ENCODE measurements at regions not wholly inside any gene's neighbourhood (a gene's known extent, or its start where the extent isn't known, plus 50 kb on each side); places are given as distances from the start of the nearest gene placed in this dataset.

- no peaks in the 10 kb centered on the region for H3K27me3 Mint-ChIP-seq
- no peak overlapping the region for H3K4me3 Mint-ChIP-seq
- DNase-seq = no peak
- peaks cover 36% of the 10 kb centered on the region for H3K4me1 Mint-ChIP-seq (ENCODE audit: low read depth)
- no peaks in the 10 kb centered on the region for H3K9me3 Mint-ChIP-seq
- H3K27ac Mint-ChIP-seq = no peak overlapping the region
- H3K36me3 Mint-ChIP-seq (ENCODE audit: low read depth) = no peaks in the 10 kb centered on the region
These were observed 78.3 kb upstream of the MAP4K4 start for GRCh38 chr2:101619191-101619591.

- Mint-ChIP-seq H3K27ac (no peak overlapping the region), H3K4me1 (ENCODE audit: low read depth) (peaks cover 25% of the 10 kb centered on the region), H3K27me3 (no peaks in the 10 kb centered on the region), H3K4me3 (no peak overlapping the region), H3K9me3 (no peaks in the 10 kb centered on the region), H3K36me3 (ENCODE audit: low read depth) (no peaks in the 10 kb centered on the region)
- no peak for DNase-seq
These were observed 79.7 kb upstream of the MAP4K4 start for GRCh38 chr2:101617796-101618195.

GRCh38 chr2:101617188-101617587, 80.3 kb upstream of the MAP4K4 start:
- Mint-ChIP-seq H3K4me1 (ENCODE audit: low read depth) (peaks cover 19% of the 10 kb centered on the region), H3K9me3 (no peaks in the 10 kb centered on the region), H3K36me3 (ENCODE audit: low read depth) (no peaks in the 10 kb centered on the region), H3K27me3 (no peaks in the 10 kb centered on the region), H3K27ac (no peak overlapping the region), H3K4me3 (no peak overlapping the region)
- DNase-seq = no peak

- Mint-ChIP-seq H3K36me3 (ENCODE audit: low read depth) (no peaks in the 10 kb centered on the region), H3K4me3 (no peak overlapping the region), H3K27me3 (no peaks in the 10 kb centered on the region), H3K27ac (no peak overlapping the region), H3K4me1 (ENCODE audit: low read depth) (peaks cover 10% of the 10 kb centered on the region), H3K9me3 (no peaks in the 10 kb centered on the region)
- DNase-seq = no peak
These were observed 83.3 kb upstream of the MAP4K4 start for GRCh38 chr2:101614127-101614759.

GRCh38 chr2:101613056-101613704, 84.3 kb upstream of the MAP4K4 start:
- DNase-seq = no peak
- peaks cover 10% of the 10 kb centered on the region for H3K4me1 Mint-ChIP-seq (ENCODE audit: low read depth)
- no peaks in the 10 kb centered on the region for H3K36me3 Mint-ChIP-seq (ENCODE audit: low read depth)
- no peak overlapping the region for H3K27ac Mint-ChIP-seq
- no peaks in the 10 kb centered on the region for H3K9me3 Mint-ChIP-seq
- no peak overlapping the region for H3K4me3 Mint-ChIP-seq
- H3K27me3 Mint-ChIP-seq = no peaks in the 10 kb centered on the region

- no peaks in the 10 kb centered on the region for H3K36me3 Mint-ChIP-seq (ENCODE audit: low read depth)
- DNase-seq = no peak
- H3K27ac Mint-ChIP-seq = no peak overlapping the region
- H3K4me3 Mint-ChIP-seq = no peak overlapping the region
- H3K27me3 Mint-ChIP-seq = no peaks in the 10 kb centered on the region
- no peaks in the 10 kb centered on the region for H3K9me3 Mint-ChIP-seq
- peaks cover 13% of the 10 kb centered on the region for H3K4me1 Mint-ChIP-seq (ENCODE audit: low read depth)
These were observed 85.5 kb upstream of the MAP4K4 start for GRCh38 chr2:101612019-101612418.

- H3K27me3 Mint-ChIP-seq = no peaks in the 10 kb centered on the region
- H3K4me1 Mint-ChIP-seq (ENCODE audit: low read depth) = peaks cover 13% of the 10 kb centered on the region
- no peaks in the 10 kb centered on the region for H3K36me3 Mint-ChIP-seq (ENCODE audit: low read depth)
- DNase-seq = no peak
- H3K9me3 Mint-ChIP-seq = peaks cover 3% of the 10 kb centered on the region
- H3K27ac Mint-ChIP-seq = no peak overlapping the region
- H3K4me3 Mint-ChIP-seq = no peak overlapping the region
These were observed 86.7 kb upstream of the MAP4K4 start for GRCh38 chr2:101610750-101611315.

GRCh38 chr2:101609433-101609832, 88.1 kb upstream of the MAP4K4 start:
- no peak overlapping the region for H3K4me3 Mint-ChIP-seq
- no peak for DNase-seq
- no peaks in the 10 kb centered on the region for H3K27me3 Mint-ChIP-seq
- H3K9me3 Mint-ChIP-seq = peaks cover 3% of the 10 kb centered on the region
- no peaks in the 10 kb centered on the region for H3K36me3 Mint-ChIP-seq (ENCODE audit: low read depth)
- no peak overlapping the region for H3K27ac Mint-ChIP-seq
- peaks cover 4% of the 10 kb centered on the region for H3K4me1 Mint-ChIP-seq (ENCODE audit: low read depth)

- H3K27ac Mint-ChIP-seq = no peak overlapping the region
- H3K9me3 Mint-ChIP-seq = peaks cover 3% of the 10 kb centered on the region
- no peaks in the 10 kb centered on the region for H3K36me3 Mint-ChIP-seq (ENCODE audit: low read depth)
- no peak overlapping the region for H3K4me3 Mint-ChIP-seq
- H3K27me3 Mint-ChIP-seq = no peaks in the 10 kb centered on the region
- no peak for DNase-seq
- H3K4me1 Mint-ChIP-seq (ENCODE audit: low read depth) = peaks cover 3% of the 10 kb centered on the region
These were observed 88.8 kb upstream of the MAP4K4 start for GRCh38 chr2:101608408-101609310.

- no peak overlapping the region for H3K4me3 Mint-ChIP-seq
- H3K9me3 Mint-ChIP-seq = no peaks in the 10 kb centered on the region
- no peaks in the 10 kb centered on the region for H3K27me3 Mint-ChIP-seq
- peaks cover 15% of the 10 kb centered on the region for H3K4me1 Mint-ChIP-seq (ENCODE audit: low read depth)
- DNase-seq = no peak
- H3K36me3 Mint-ChIP-seq (ENCODE audit: low read depth) = no peaks in the 10 kb centered on the region
- H3K27ac Mint-ChIP-seq = no peak overlapping the region
These were observed 100.1 kb upstream of the MAP4K4 start for GRCh38 chr2:101597347-101597944.

- Mint-ChIP-seq H3K9me3 (no peaks in the 10 kb centered on the region), H3K36me3 (ENCODE audit: low read depth) (no peaks in the 10 kb centered on the region), H3K27me3 (no peaks in the 10 kb centered on the region), H3K27ac (no peak overlapping the region), H3K4me1 (ENCODE audit: low read depth) (peaks cover 15% of the 10 kb centered on the region), H3K4me3 (no peak overlapping the region)
- DNase-seq = no peak
These were observed 101.2 kb upstream of the MAP4K4 start for GRCh38 chr2:101596333-101596732.

GRCh38 chr2:101587251-101587650, 110.3 kb upstream of the MAP4K4 start:
- Mint-ChIP-seq H3K27me3 (no peaks in the 10 kb centered on the region), H3K9me3 (peaks cover 7% of the 10 kb centered on the region), H3K27ac (no peak overlapping the region), H3K36me3 (ENCODE audit: low read depth) (no peaks in the 10 kb centered on the region), H3K4me3 (no peak overlapping the region), H3K4me1 (ENCODE audit: low read depth) (no peaks in the 10 kb centered on the region)
- DNase-seq = no peak

- Mint-ChIP-seq H3K27ac (no peak overlapping the region), H3K4me3 (no peak overlapping the region), H3K36me3 (ENCODE audit: low read depth) (no peaks in the 10 kb centered on the region), H3K9me3 (peaks cover 6% of the 10 kb centered on the region), H3K4me1 (ENCODE audit: low read depth) (no peaks in the 10 kb centered on the region), H3K27me3 (no peaks in the 10 kb centered on the region)
- no peak for DNase-seq
These were observed 108.9 kb upstream of the RFX8 start for GRCh38 chr2:101583861-101584260.

GRCh38 chr2:101581675-101582299, 106.9 kb upstream of the RFX8 start:
- Mint-ChIP-seq H3K36me3 (ENCODE audit: low read depth) (no peaks in the 10 kb centered on the region), H3K4me3 (no peak overlapping the region), H3K27me3 (no peaks in the 10 kb centered on the region), H3K4me1 (ENCODE audit: low read depth) (peaks cover 10% of the 10 kb centered on the region), H3K27ac (no peak overlapping the region), H3K9me3 (peaks cover 5% of the 10 kb centered on the region)
- DNase-seq = no peak

Data from activated T-cell treated with anti-CD3 and anti-CD28 coated beads, Interleukin-2, amount 50 U/mL, for 24 hours (primary cell).